ENCODE measurements at regions not wholly inside any gene's neighbourhood (a gene's known extent, or its start where the extent isn't known, plus 50 kb on each side); places are given as distances from the start of the nearest gene placed in this dataset.

- TF ChIP-seq ZNF10 (tag by site-specific recombination; IDR thresholded peaks at IDR 0.05) (no peak), ZSCAN16 (tag by site-specific recombination; IDR thresholded peaks at IDR 0.05) (no peak), ZNF37A (tag by site-specific recombination; IDR thresholded peaks at IDR 0.05) (no peak), CTCF (tag by site-specific recombination; IDR thresholded peaks at IDR 0.05) (no peak), ATF2 (tag by site-specific recombination; IDR thresholded peaks at IDR 0.05; ENCODE audit: low read depth) (no peak), ZNF18 (tag by site-specific recombination; IDR thresholded peaks at IDR 0.05) (no peak), ZBTB44 (tag by site-specific recombination; IDR thresholded peaks at IDR 0.05) (no peak)
Measured at GRCh38 chrX:45879512-45879911, 665.7 kb downstream of the ZNF674 start.

All from HEK293 (cell line).